Keratinocyte (primary cell): ENCODE measurements at regions not wholly inside any gene's neighbourhood (a gene's known extent, or its start where the extent isn't known, plus 50 kb on each side); places are given as distances from the start of the nearest gene placed in this dataset.

Experiments
- DNase-seq: peaks from one replicate; pipeline ENCODE4 v3.0.0-alpha.2; 2011; ENCODE audit warnings: low read depth, missing footprints, low spot score
- FAIRE-seq: peaks from 2 replicates; lab custom pipeline; 2011; peaks lifted over from hg19 to GRCh38; lab: Jason Lieb, UNC
- H2AFZ ChIP-seq: 2 replicates; pipeline ENCODE4 v1.6.0; 2012; ENCODE audit warnings: low read length, control low read depth, inconsistent platforms; ENCODE audit not compliant: control insufficient read depth
- H3K27ac ChIP-seq: 2 replicates; pipeline ENCODE4 v1.5.1; 2011; ENCODE audit warnings: low read length; ENCODE audit not compliant: control insufficient read depth, insufficient read depth
- H3K27me3 ChIP-seq: 3 replicates; pipeline ENCODE4 v1.6.0; 2011; ENCODE audit warnings: low read length; ENCODE audit not compliant: control insufficient read depth, insufficient read depth; ENCODE audit errors: extremely low read depth
- H3K36me3 ChIP-seq, 2 experiments: 2 replicates in 1 of 2; 3 replicates in 1 of 2; pipeline ENCODE4 v1.5.1; 2011; ENCODE audit warnings: low read length in 2 of 2, mild to moderate bottlenecking in 1 of 2; ENCODE audit not compliant: control insufficient read depth in 2 of 2, insufficient read depth in 2 of 2; ENCODE audit errors: extremely low read depth in 1 of 2
- H3K4me1 ChIP-seq: 3 replicates; pipeline ENCODE4 v1.5.1; 2011; ENCODE audit warnings: low read length; ENCODE audit not compliant: control insufficient read depth, insufficient read depth; ENCODE audit errors: extremely low read depth
- H3K4me2 ChIP-seq: 3 replicates; pipeline ENCODE4 v1.6.0; 2011; ENCODE audit warnings: low read depth, low read length; ENCODE audit not compliant: control insufficient read depth, insufficient read depth; ENCODE audit errors: extremely low read depth
- H3K4me3 ChIP-seq, 3 experiments: fragments of 200-600 bp in 1 of 3; sonication (generic) in 1 of 3; 2 replicates in 2 of 3; 3 replicates in 1 of 3; pipeline ENCODE4 v1.5.1; 2011 to 2016; ENCODE audit warnings: low read length in 3 of 3, mild to moderate bottlenecking in 3 of 3, control low read depth in 2 of 3, inconsistent platforms in 1 of 3, low read depth in 1 of 3, mixed read lengths in 1 of 3, mixed run types in 1 of 3, moderate library complexity in 1 of 3; ENCODE audit not compliant: control insufficient read depth in 2 of 3, insufficient read depth in 2 of 3; ENCODE audit errors: extremely low read depth in 1 of 3
- H3K79me2 ChIP-seq: 2 replicates; pipeline ENCODE4 v1.6.0; 2012; ENCODE audit warnings: low read length; ENCODE audit not compliant: control insufficient read depth, insufficient read depth
- H3K9ac ChIP-seq: 3 replicates; pipeline ENCODE4 v1.6.0; 2011; ENCODE audit warnings: low read length; ENCODE audit not compliant: control insufficient read depth, insufficient read depth; ENCODE audit errors: extremely low read depth
- H3K9me1 ChIP-seq: 3 replicates; pipeline ENCODE4 v1.6.0; 2011; ENCODE audit warnings: low read length; ENCODE audit not compliant: control insufficient read depth, insufficient read depth; ENCODE audit errors: extremely low read depth
- H3K9me3 ChIP-seq: 2 replicates; pipeline ENCODE4 v1.5.1; 2012; ENCODE audit warnings: low read depth, low read length; ENCODE audit not compliant: control insufficient read depth
- H4K20me1 ChIP-seq: 3 replicates; pipeline ENCODE4 v1.6.0; 2011; ENCODE audit warnings: low read length; ENCODE audit not compliant: control insufficient read depth, insufficient read depth; ENCODE audit errors: extremely low read depth
- CTCF ChIP-seq, 3 experiments: IDR thresholded peaks in 1 of 3; conservative IDR thresholded peaks in 1 of 3; optimal IDR thresholded peaks in 1 of 3; 2 replicates in 2 of 3; 3 replicates in 1 of 3; pipeline versions ENCODE3 to v1.5.1; 2011; ENCODE audit warnings: low read length in 3 of 3, mild to moderate bottlenecking in 3 of 3, moderate library complexity in 2 of 3, control low read depth in 1 of 3, inconsistent platforms in 1 of 3; ENCODE audit not compliant: insufficient read depth in 2 of 3; ENCODE audit errors: extremely low read depth in 1 of 3
- EZH2 ChIP-seq: IDR thresholded peaks from one replicate; pipeline ENCODE4 v1.6.1; 2012; ENCODE audit warnings: inconsistent platforms, mild to moderate bottlenecking, low read length, moderate library complexity
- dilution Hi-C: fragments of 300-500 bp; cut with MboI; formaldehyde crosslinking; loops from one replicate; pipeline ENCODE4 v1.7.0; 2020; ENCODE audit warnings: low sequenced_read_pairs; ENCODE audit not compliant: extremely low pct_ligation_motif_present

GRCh38 chr9:3698076-3698475, 172.3 kb upstream of the RFX3 start:
- no peak for TF ChIP-seq CTCF (optimal IDR thresholded peaks at IDR 0.05 in 1 of 3, IDR thresholded peaks at IDR 0.05 in 1 of 3, conservative IDR thresholded peaks at IDR 0.05 in 1 of 3; ENCODE audit: extremely low read depth in 1 of 3, insufficient read depth in 2 of 3, low read length in 3 of 3)
- TF ChIP-seq EZH2: no peak
- dilution Hi-C loops: no loop called here
- Histone ChIP-seq H3K79me2 (no peaks in the 10 kb centered on the region), H3K4me3 (no peak overlapping the region), H4K20me1 (no peaks in the 10 kb centered on the region), H3K27ac (no peak overlapping the region), H3K4me2 (no peak overlapping the region), H3K9ac (no peak overlapping the region), H3K9me1 (no peaks in the 10 kb centered on the region), H3K27me3 (peaks cover 3% of the 10 kb centered on the region), H3K9me3 (no peaks in the 10 kb centered on the region), H3K36me3 (no peaks in the 10 kb centered on the region), H2AFZ (no peak overlapping the region), H3K4me1 (no peaks in the 10 kb centered on the region)
- FAIRE-seq (no peak), DNase-seq (no peak)

DNA sequence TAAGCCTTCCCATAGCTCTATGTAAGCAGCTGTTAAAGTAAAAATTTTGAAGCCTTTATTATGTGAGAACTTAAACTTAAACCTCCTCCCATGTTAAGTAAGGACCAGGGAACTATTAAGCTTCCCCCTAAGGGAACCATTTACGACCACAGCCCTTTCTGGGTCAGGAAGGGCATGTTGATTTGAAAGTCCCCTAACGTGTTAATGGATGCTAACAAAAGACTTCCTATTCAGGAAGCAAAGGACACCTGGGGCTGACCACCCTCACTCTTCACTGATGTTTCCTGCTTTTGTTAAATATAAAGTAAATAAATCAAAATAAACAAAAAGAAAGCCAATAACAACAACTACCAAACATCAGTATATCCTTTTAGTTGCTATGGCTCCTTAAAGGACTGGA, 170.6 kb upstream of the RFX3 start:
- TF ChIP-seq EZH2 (no peak), CTCF (optimal IDR thresholded peaks at IDR 0.05 in 1 of 3, IDR thresholded peaks at IDR 0.05 in 1 of 3, conservative IDR thresholded peaks at IDR 0.05 in 1 of 3; ENCODE audit: extremely low read depth in 1 of 3, insufficient read depth in 2 of 3, low read length in 3 of 3) (no peak)
- Histone ChIP-seq H3K9ac (no peak overlapping the region), H3K9me1 (no peaks in the 10 kb centered on the region), H3K27me3 (peaks cover 3% of the 10 kb centered on the region), H4K20me1 (no peaks in the 10 kb centered on the region), H3K79me2 (no peaks in the 10 kb centered on the region), H3K4me2 (no peak overlapping the region), H2AFZ (no peak overlapping the region), H3K27ac (no peak overlapping the region), H3K9me3 (no peaks in the 10 kb centered on the region), H3K4me1 (no peaks in the 10 kb centered on the region), H3K4me3 (no peak overlapping the region), H3K36me3 (no peaks in the 10 kb centered on the region)
- FAIRE-seq (no peak), DNase-seq (no peak)
- dilution Hi-C loops: no loop called here
